ENCODE measurements at regions not wholly inside any gene's neighbourhood (a gene's known extent, or its start where the extent isn't known, plus 50 kb on each side); places are given as distances from the start of the nearest gene placed in this dataset.
"Not testable (repeated sequence)": the region's sequence is repeated elsewhere in the genome, so short reads cannot be mapped to it uniquely, and the experiment has no call there.

DNA sequence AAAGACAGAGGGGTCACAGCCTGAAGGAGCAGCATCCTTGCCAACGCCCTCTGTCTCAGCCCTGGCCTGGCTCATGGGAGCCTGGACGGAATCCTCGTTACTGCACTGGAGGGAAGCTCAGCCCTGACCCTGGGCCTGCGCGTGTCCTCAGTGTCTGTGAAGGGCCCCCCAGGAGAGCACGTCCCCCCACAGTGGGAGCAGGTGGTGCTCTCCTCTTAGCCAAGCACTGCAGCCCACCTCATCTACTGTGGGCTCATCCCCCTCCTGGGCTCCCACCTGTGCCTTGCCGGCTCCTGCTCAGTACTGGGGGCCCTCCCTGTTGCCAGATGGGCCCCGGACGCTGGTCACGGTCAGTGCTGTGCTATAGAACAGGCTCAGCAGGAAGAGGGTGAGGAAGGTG is 177.7 kb downstream of the TMEM121 start:
- TF ChIP-seq ZNF274 (IDR thresholded peaks at IDR 0.05; ENCODE audit: low read depth, low read length); YY1 (IDR thresholded peaks at IDR 0.05; ENCODE audit: insufficient read depth, insufficient read length); SUZ12 (IDR thresholded peaks at IDR 0.05; ENCODE audit: extremely low read depth, insufficient read depth, insufficient read length): not testable (repeated sequence)

Data from NT2/D1 (cell line).